ENCODE measurements at regions not wholly inside any gene's neighbourhood (a gene's known extent, or its start where the extent isn't known, plus 50 kb on each side); places are given as distances from the start of the nearest gene placed in this dataset.

GRCh38 chr2:158879229-158879903, 84.2 kb downstream of the DAPL1 start:
- no peaks in the 10 kb centered on the region for H4K20me1 ChIP-seq (replicated peaks; ENCODE audit: insufficient read depth)
- H3F3A ChIP-seq (replicated peaks; ENCODE audit: low read depth), result no peaks in the 10 kb centered on the region
- H3K36me3 Mint-ChIP-seq (ENCODE audit: low read depth), result no peaks in the 10 kb centered on the region
- ATAC-seq (no peak), DNase-seq (ENCODE audit: low spot score) (no peak)
- no peaks in the 10 kb centered on the region for H3K27me3 ChIP-seq (ENCODE audit: insufficient read depth)
- no peak overlapping the region for H3K27ac ChIP-seq (ENCODE audit: low read depth)
- no peaks in the 10 kb centered on the region for H3K9me3 Mint-ChIP-seq
- H2AFZ ChIP-seq, result no peak overlapping the region
- no peaks in the 10 kb centered on the region for H3K36me3 ChIP-seq (ENCODE audit: insufficient read depth)
- TF ChIP-seq CREB1 (CRISPR knock-in tag; IDR thresholded peaks at IDR 0.05; ENCODE audit: low read depth), result no peak
- no peak for TF ChIP-seq ETS1 (IDR thresholded peaks at IDR 0.05)
- no peak for TF ChIP-seq NANOG (IDR thresholded peaks at IDR 0.05; ENCODE audit: borderline replicate concordance)
- TF ChIP-seq POLR2AphosphoS5 (IDR thresholded peaks at IDR 0.05; ENCODE audit: low read depth), result no peak
- no peak for TF ChIP-seq EZH2 (IDR thresholded peaks at IDR 0.05; ENCODE audit: low read depth, unreplicated experiment)
- no peak for TF ChIP-seq CTCF (conservative IDR thresholded peaks at IDR 0.05; ENCODE audit: low read depth in 2 of 2)
- no peak for TF ChIP-seq STAT1 (IDR thresholded peaks at IDR 0.05; ENCODE audit: unreplicated experiment)
- no peak for TF ChIP-seq ZNF462 (CRISPR knock-in tag; IDR thresholded peaks at IDR 0.05)
- no peak for TF ChIP-seq REST (IDR thresholded peaks at IDR 0.05; ENCODE audit: unreplicated experiment)
- TF ChIP-seq JUNB (IDR thresholded peaks at IDR 0.05; ENCODE audit: unreplicated experiment), result no peak
- no peak for TF ChIP-seq ZNF114 (CRISPR knock-in tag; IDR thresholded peaks at IDR 0.05)
- TF ChIP-seq EZH2phosphoT487 (IDR thresholded peaks at IDR 0.05; ENCODE audit: unreplicated experiment), result no peak
- no peak for TF ChIP-seq ZNF331 (CRISPR knock-in tag; IDR thresholded peaks at IDR 0.05; ENCODE audit: low read depth)
- no peak overlapping the region for H3K4me3 Mint-ChIP-seq
- no peak overlapping the region for H3K4me3 ChIP-seq
- H3K4me2 ChIP-seq, result no peak overlapping the region
- H3K79me2 ChIP-seq (replicated peaks; ENCODE audit: insufficient read depth), result no peaks in the 10 kb centered on the region
- H3K9me2 ChIP-seq (ENCODE audit: insufficient read depth), result no peaks in the 10 kb centered on the region
- no peaks in the 10 kb centered on the region for H3K4me1 ChIP-seq (ENCODE audit: insufficient read depth)
- H3K27me3 Mint-ChIP-seq (ENCODE audit: insufficient read depth, low read depth, poor library complexity), result no peaks in the 10 kb centered on the region
- no peak overlapping the region for H3K27ac Mint-ChIP-seq
- no peaks in the 10 kb centered on the region for H3K4me1 Mint-ChIP-seq
